ENCODE measurements at regions not wholly inside any gene's neighbourhood (a gene's known extent, or its start where the extent isn't known, plus 50 kb on each side); places are given as distances from the start of the nearest gene placed in this dataset.

- DNase-seq (no peak), ATAC-seq (no peak)
- no peaks in the 10 kb centered on the region for H3K27me3 ChIP-seq
- no peak overlapping the region for H3K4me3 ChIP-seq
- H3K4me1 ChIP-seq, result no peaks in the 10 kb centered on the region
- TF ChIP-seq, protein P1, sequence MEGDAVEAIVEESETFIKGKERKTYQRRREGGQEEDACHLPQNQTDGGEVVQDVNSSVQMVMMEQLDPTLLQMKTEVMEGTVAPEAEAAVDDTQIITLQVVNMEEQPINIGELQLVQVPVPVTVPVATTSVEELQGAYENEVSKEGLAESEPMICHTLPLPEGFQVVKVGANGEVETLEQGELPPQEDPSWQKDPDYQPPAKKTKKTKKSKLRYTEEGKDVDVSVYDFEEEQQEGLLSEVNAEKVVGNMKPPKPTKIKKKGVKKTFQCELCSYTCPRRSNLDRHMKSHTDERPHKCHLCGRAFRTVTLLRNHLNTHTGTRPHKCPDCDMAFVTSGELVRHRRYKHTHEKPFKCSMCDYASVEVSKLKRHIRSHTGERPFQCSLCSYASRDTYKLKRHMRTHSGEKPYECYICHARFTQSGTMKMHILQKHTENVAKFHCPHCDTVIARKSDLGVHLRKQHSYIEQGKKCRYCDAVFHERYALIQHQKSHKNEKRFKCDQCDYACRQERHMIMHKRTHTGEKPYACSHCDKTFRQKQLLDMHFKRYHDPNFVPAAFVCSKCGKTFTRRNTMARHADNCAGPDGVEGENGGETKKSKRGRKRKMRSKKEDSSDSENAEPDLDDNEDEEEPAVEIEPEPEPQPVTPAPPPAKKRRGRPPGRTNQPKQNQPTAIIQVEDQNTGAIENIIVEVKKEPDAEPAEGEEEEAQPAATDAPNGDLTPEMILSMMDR (IDR thresholded peaks at IDR 0.05), result no peak
- intact Hi-C loops (cut with DNase I), result loop anchor here in 4 of 10 donors (10.0 kb wide), 2 partner anchors 120 to 150 kb away; no protein-coding TSS in a partner anchor
- 68 to 69% methylated on average over 6 of the region's 6 CpGs for WGBS, 2 donors
- no peak overlapping the region for H3K27ac ChIP-seq
- no peaks in the 10 kb centered on the region for H3K9me3 ChIP-seq
- H3K36me3 ChIP-seq, result no peaks in the 10 kb centered on the region
Observed at GRCh38 chr2:204024906-204025475, 88.4 kb downstream of the ICOS start.

- peaks cover 0 to 4% (median 0%) of the 10 kb centered on the region in 9 donors for H3K4me1 ChIP-seq
- no peak for ATAC-seq
- intact Hi-C loops (cut with DNase I), result loop anchor here in 4 of 10 donors (10.0 kb wide), 2 partner anchors 119 to 149 kb away; no protein-coding TSS in a partner anchor
- H3K27me3 ChIP-seq, result no peaks in the 10 kb centered on the region
- H3K36me3 ChIP-seq, result no peaks in the 10 kb centered on the region
- H3K27ac ChIP-seq, result no peak overlapping the region
- TF ChIP-seq, protein P1 (IDR thresholded peaks at IDR 0.05), result peak in 1 of 9 donors; percentile 21
- no peaks in the 10 kb centered on the region for H3K9me3 ChIP-seq
- H3K4me3 ChIP-seq, result no peak overlapping the region
- no peak for DNase-seq
- 78 to 79% methylated on average over 3 of the region's 3 CpGs for WGBS, 2 donors
Observed at GRCh38 chr2:204026294-204026693, 89.7 kb downstream of the ICOS start.

DNA sequence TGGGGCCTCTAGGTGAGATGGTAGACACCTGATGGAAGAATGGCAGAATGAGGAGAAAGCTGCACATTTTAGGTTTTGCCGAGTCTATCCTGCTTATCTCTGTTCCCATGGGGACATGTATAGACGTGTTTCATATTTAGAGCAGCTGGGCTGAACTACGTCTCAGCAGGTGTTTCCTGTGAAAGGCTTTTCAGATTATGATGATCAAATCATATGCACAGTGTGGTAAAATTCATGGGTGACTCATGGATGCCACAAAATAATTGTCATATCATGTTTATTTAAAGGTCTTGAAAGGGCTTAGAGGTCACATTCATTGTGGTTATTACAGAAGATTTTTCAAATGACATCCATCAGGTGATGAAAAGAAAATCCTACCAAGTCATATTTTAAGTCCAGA, 90.5 kb downstream of the ICOS start:
- H3K9me3 ChIP-seq, result no peaks in the 10 kb centered on the region
- 39 to 40% methylated on average over 3 of the region's 3 CpGs for WGBS, 2 donors
- ATAC-seq (no peak), DNase-seq (no peak)
- peaks cover 0 to 4% (median 0%) of the 10 kb centered on the region in 9 donors for H3K4me1 ChIP-seq
- no peaks in the 10 kb centered on the region for H3K27me3 ChIP-seq
- TF ChIP-seq, protein P1 (IDR thresholded peaks at IDR 0.05), result no peak
- no peak overlapping the region for H3K27ac ChIP-seq
- intact Hi-C loops (cut with DNase I), result loop anchor here in 4 of 10 donors (10.0 kb wide), 2 partner anchors 118 to 148 kb away; no protein-coding TSS in a partner anchor
- no peaks in the 10 kb centered on the region for H3K36me3 ChIP-seq
- no peak overlapping the region for H3K4me3 ChIP-seq

DNA sequence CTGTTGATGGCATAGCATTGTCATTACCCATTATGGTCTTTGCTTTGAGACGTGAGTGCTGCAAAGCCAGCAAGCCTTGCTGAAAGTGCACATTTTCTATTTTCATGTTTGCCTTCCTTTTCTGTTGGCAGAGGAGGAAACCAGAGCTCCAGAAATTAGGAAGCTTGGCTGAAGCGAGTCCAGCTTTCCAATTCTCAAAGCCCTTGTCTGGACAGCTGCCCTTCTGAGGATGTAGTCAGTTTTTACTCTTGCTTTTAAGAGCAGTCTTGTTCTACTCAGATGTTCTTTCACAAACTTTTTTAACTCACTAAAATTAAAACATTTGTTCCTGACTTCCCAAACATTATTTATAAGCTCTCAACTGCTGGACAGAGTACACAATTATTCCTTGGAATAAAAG, 93.8 kb downstream of the ICOS start:
- Histone ChIP-seq H3K27me3 (no peaks in the 10 kb centered on the region), H3K27ac (no peak overlapping the region), H3K36me3 (no peaks in the 10 kb centered on the region), H3K4me3 (no peak overlapping the region), H3K9me3 (no peaks in the 10 kb centered on the region), H3K4me1 (peaks cover 0 to 4% (median 0%) of the 10 kb centered on the region in 9 donors)
- TF ChIP-seq, protein P1 (IDR thresholded peaks at IDR 0.05), result no peak
- ATAC-seq (peak in 2 of 8 donors; percentile 39 to 71), DNase-seq (peak in 1 of 2 donors; percentile 6)
- WGBS, 2 donors, result 46 to 51% methylated on average over 2 of the region's 2 CpGs
- intact Hi-C loops (cut with DNase I), result no loop called here

All from heart right ventricle (tissue), 16 donors.